ENCODE measurements at regions not wholly inside any gene's neighbourhood (a gene's known extent, or its start where the extent isn't known, plus 50 kb on each side); places are given as distances from the start of the nearest gene placed in this dataset.

- H3K27ac ChIP-seq, result no peak overlapping the region
- TF ChIP-seq ZFX (IDR thresholded peaks at IDR 0.05; ENCODE audit: borderline replicate concordance), result no peak
- TF ChIP-seq CTCF (IDR thresholded peaks at IDR 0.05), result no peak
Measured at GRCh38 chr7:32428546-32428945, 61.6 kb downstream of the LSM5 start.

GRCh38 chr7:32427769-32428291 lies 62.4 kb downstream of the LSM5 start:
- no peak for TF ChIP-seq ZFX (IDR thresholded peaks at IDR 0.05; ENCODE audit: borderline replicate concordance)
- TF ChIP-seq CTCF (IDR thresholded peaks at IDR 0.05), result peak; percentile 62
- H3K27ac ChIP-seq, result no peak overlapping the region

- TF ChIP-seq ZFX (IDR thresholded peaks at IDR 0.05; ENCODE audit: borderline replicate concordance), result no peak
- TF ChIP-seq CTCF (IDR thresholded peaks at IDR 0.05), result no peak
- no peak overlapping the region for H3K27ac ChIP-seq
Measured at GRCh38 chr7:32416846-32417245, 73.3 kb downstream of the LSM5 start.

GRCh38 chr7:32415936-32416335 lies 74.2 kb downstream of the LSM5 start:
- TF ChIP-seq ZFX (IDR thresholded peaks at IDR 0.05; ENCODE audit: borderline replicate concordance) (no peak), CTCF (IDR thresholded peaks at IDR 0.05) (no peak)
- H3K27ac ChIP-seq, result no peak overlapping the region

GRCh38 chr7:32415519-32415918 lies 74.7 kb downstream of the LSM5 start:
- H3K27ac ChIP-seq, result no peak overlapping the region

GRCh38 chr7:32412471-32412870 lies 77.7 kb downstream of the LSM5 start:
- H3K27ac ChIP-seq, result no peak overlapping the region
- TF ChIP-seq ZFX (IDR thresholded peaks at IDR 0.05; ENCODE audit: borderline replicate concordance) (no peak), CTCF (IDR thresholded peaks at IDR 0.05) (no peak)

More at GRCh38 chr7:32415519-32415918, 74.7 kb downstream of the LSM5 start:
- no peak for TF ChIP-seq CTCF (IDR thresholded peaks at IDR 0.05)
- TF ChIP-seq ZFX (IDR thresholded peaks at IDR 0.05; ENCODE audit: borderline replicate concordance), result no peak

GRCh38 chr7:32410545-32410944 lies 79.6 kb downstream of the LSM5 start:
- TF ChIP-seq CTCF (IDR thresholded peaks at IDR 0.05), result no peak
- no peak for TF ChIP-seq ZFX (IDR thresholded peaks at IDR 0.05; ENCODE audit: borderline replicate concordance)
- no peak overlapping the region for H3K27ac ChIP-seq

Data from 22Rv1 (cell line).